HG03575 (cell line): ENCODE measurements at regions not wholly inside any gene's neighbourhood (a gene's known extent, or its start where the extent isn't known, plus 50 kb on each side); places are given as distances from the start of the nearest gene placed in this dataset.

ENCODE experiments used
- ATAC-seq: cut with Tn5 transposase; IDR thresholded peaks from one replicate; pipeline ENCODE4 v1.9.1; 2021; ENCODE audit not compliant: unreplicated experiment, insufficient number of reproducible peaks, low FRiP score; ENCODE audit errors: extremely low read depth

- ATAC-seq = no peak
Measured at GRCh38 chr20:17860301-17861197, 108.0 kb downstream of the SNX5 start.

- no peak for ATAC-seq
Measured at GRCh38 chr20:17859616-17860232, 108.9 kb downstream of the SNX5 start.

GRCh38 chr20:17859002-17859615 is 109.5 kb downstream of the SNX5 start:
- ATAC-seq = no peak

GRCh38 chr20:17858450-17859001 is 110.1 kb downstream of the SNX5 start:
- no peak for ATAC-seq

- ATAC-seq = no peak
Measured at GRCh38 chr20:17857639-17858449, 110.8 kb downstream of the SNX5 start.

GRCh38 chr20:17856837-17857605 is 111.6 kb downstream of the SNX5 start:
- no peak for ATAC-seq

GRCh38 chr20:17856024-17856564 is 112.5 kb downstream of the SNX5 start:
- peak; percentile 60 for ATAC-seq

- ATAC-seq = no peak
Measured at GRCh38 chr20:17854307-17854903, 114.2 kb downstream of the SNX5 start.

- no peak for ATAC-seq
Measured at GRCh38 chr20:17852323-17852722, 116.3 kb downstream of the SNX5 start.

GRCh38 chr20:17850684-17851026 is 117.9 kb downstream of the SNX5 start:
- no peak for ATAC-seq

GRCh38 chr20:17849901-17850683 is 118.5 kb downstream of the SNX5 start:
- ATAC-seq = no peak

GRCh38 chr20:17849138-17849900 is 119.3 kb downstream of the SNX5 start:
- ATAC-seq = no peak

GRCh38 chr20:17848249-17849048 is 120.1 kb downstream of the SNX5 start:
- no peak for ATAC-seq

GRCh38 chr20:17845701-17846475 is 122.7 kb downstream of the SNX5 start:
- no peak for ATAC-seq
